Rectal smooth muscle tissue (tissue), 1 donor: ENCODE measurements at regions not wholly inside any gene's neighbourhood (a gene's known extent, or its start where the extent isn't known, plus 50 kb on each side); places are given as distances from the start of the nearest gene placed in this dataset.

Experiments used
- H3K27ac ChIP-seq: one replicate; pipeline ENCODE4 v1.7.0; 2013; ENCODE audit warnings: low read depth, low read length, inconsistent platforms
- H3K27me3 ChIP-seq: one replicate; pipeline ENCODE4 v1.7.0; 2013; ENCODE audit warnings: low read length; ENCODE audit not compliant: control insufficient read depth, insufficient read depth
- H3K36me3 ChIP-seq: one replicate; pipeline ENCODE4 v1.7.0; 2013; ENCODE audit warnings: low read length; ENCODE audit not compliant: control insufficient read depth, insufficient read depth
- H3K4me1 ChIP-seq: one replicate; pipeline ENCODE4 v1.7.0; 2013; ENCODE audit warnings: low read length; ENCODE audit not compliant: control insufficient read depth, insufficient read depth
- H3K4me3 ChIP-seq: one replicate; pipeline ENCODE4 v1.7.0; 2013; ENCODE audit warnings: low read length
- H3K9ac ChIP-seq: one replicate; pipeline ENCODE4 v1.7.0; 2013; ENCODE audit warnings: low read length

DNA sequence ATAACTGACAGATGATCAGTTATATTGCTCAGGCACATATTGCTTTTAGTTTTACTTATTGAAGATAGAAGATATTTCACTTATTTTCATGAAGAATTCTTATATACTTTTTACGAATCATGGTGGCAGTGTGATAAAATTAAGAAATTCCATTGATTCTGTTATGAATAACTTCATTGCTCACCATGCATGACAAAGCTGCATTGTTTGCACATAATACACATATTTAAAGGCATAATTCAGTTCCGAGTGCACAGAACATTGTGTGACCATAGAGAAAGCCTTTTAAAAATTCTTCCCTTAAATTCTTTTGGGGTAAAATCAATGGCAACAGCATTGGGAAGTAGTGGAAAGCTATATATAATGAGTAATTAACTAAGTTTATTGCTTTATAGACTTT lies 82.5 kb upstream of the NAALADL2 start:
- H3K4me3 ChIP-seq = no peak overlapping the region
- H3K27me3 ChIP-seq = no peaks in the 10 kb centered on the region
- H3K27ac ChIP-seq = no peak overlapping the region
- H3K4me1 ChIP-seq = no peaks in the 10 kb centered on the region
- no peaks in the 10 kb centered on the region for H3K36me3 ChIP-seq
- H3K9ac ChIP-seq = no peak overlapping the region

GRCh38 chr3:174777813-174778212 lies 81.3 kb upstream of the NAALADL2 start:
- Histone ChIP-seq H3K27me3 (no peaks in the 10 kb centered on the region), H3K36me3 (no peaks in the 10 kb centered on the region), H3K27ac (no peak overlapping the region), H3K4me1 (no peaks in the 10 kb centered on the region), H3K9ac (no peak overlapping the region), H3K4me3 (no peak overlapping the region)

DNA sequence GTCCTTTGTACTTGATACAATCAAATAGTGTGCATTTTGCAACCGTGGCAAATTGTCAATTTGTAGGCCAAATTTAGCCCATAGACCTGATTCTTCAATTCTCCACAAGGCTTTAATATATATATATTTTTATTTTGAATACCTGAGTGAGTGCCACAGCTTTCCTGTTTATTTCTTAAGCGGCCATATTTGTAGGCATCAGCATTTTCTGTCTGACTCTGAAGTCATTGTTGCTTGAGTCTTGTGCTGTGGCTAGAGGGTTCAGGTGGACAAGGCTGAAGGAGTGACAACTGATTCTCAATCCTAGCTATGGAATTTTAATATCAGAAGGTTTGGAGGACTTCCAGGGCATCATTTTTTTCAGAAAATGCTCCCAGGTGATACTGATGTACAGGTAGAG lies 75.6 kb upstream of the NAALADL2 start:
- no peak overlapping the region for H3K27ac ChIP-seq
- no peaks in the 10 kb centered on the region for H3K4me1 ChIP-seq
- H3K9ac ChIP-seq = no peak overlapping the region
- no peak overlapping the region for H3K4me3 ChIP-seq
- no peaks in the 10 kb centered on the region for H3K36me3 ChIP-seq
- no peaks in the 10 kb centered on the region for H3K27me3 ChIP-seq

GRCh38 chr3:174784206-174784934 lies 74.8 kb upstream of the NAALADL2 start:
- H3K4me1 ChIP-seq = no peaks in the 10 kb centered on the region
- no peak overlapping the region for H3K4me3 ChIP-seq
- no peaks in the 10 kb centered on the region for H3K36me3 ChIP-seq
- H3K27me3 ChIP-seq = no peaks in the 10 kb centered on the region
- H3K27ac ChIP-seq = no peak overlapping the region
- no peak overlapping the region for H3K9ac ChIP-seq

DNA sequence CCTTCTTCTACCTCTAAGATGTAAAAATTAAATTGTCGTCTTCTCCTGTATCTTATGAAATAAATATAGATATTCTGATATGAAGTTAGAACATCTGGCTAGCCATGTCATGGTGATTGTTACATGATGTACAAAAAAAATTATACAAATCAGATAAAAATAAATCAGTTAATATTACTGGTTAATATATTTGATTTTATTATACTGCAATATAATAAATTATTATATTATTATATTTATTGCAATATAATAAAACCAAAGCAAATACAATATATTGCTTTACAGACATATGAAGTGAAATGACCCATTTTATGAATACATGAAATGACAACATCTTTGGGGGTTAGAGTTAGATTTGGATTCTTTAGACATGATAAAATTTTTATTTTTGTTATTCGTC lies 72.3 kb upstream of the NAALADL2 start:
- no peak overlapping the region for H3K4me3 ChIP-seq
- no peak overlapping the region for H3K27ac ChIP-seq
- H3K27me3 ChIP-seq = no peaks in the 10 kb centered on the region
- no peaks in the 10 kb centered on the region for H3K4me1 ChIP-seq
- H3K36me3 ChIP-seq = no peaks in the 10 kb centered on the region
- H3K9ac ChIP-seq = no peak overlapping the region

DNA sequence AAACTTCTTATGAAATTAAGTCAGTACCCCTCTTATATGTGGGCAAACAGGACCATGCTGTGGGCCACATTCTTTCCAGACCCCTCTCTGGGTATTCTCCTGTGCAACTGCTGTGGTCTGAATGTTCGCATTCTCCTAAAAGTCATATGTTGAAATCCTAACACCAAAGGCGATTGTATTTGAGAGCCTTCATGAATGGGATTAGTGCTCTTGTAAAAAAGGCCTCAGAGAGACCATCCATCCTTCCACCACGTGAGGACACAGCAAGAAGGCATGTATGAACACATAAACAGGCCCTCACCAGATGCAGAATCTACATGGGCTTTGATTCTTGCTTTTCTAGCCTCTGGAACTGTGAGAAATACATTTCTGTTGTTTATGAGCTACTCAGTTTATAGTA lies 68.0 kb upstream of the NAALADL2 start:
- H3K9ac ChIP-seq = no peak overlapping the region
- H3K4me1 ChIP-seq = no peaks in the 10 kb centered on the region
- no peak overlapping the region for H3K4me3 ChIP-seq
- no peak overlapping the region for H3K27ac ChIP-seq
- no peaks in the 10 kb centered on the region for H3K27me3 ChIP-seq
- no peaks in the 10 kb centered on the region for H3K36me3 ChIP-seq

DNA sequence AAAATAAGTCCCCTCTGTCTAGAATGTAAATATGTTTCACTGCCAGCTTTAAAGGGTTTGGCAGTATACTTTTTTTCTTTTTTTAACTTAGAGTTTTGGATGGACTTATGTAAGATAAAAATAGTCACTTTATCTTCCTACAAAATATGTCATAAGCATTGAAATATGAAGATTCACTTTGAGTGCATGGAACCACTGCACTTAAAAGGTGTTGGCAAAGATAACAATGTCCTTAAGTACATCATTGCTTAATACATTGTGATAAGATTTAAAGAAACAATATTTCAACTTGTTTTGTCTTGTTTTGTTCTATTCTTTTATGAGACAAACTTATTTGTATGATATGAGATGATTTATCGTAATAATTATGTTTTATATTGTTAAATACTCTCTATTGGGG lies 66.3 kb upstream of the NAALADL2 start:
- H3K27me3 ChIP-seq = no peaks in the 10 kb centered on the region
- H3K27ac ChIP-seq = no peak overlapping the region
- H3K4me1 ChIP-seq = no peaks in the 10 kb centered on the region
- H3K36me3 ChIP-seq = no peaks in the 10 kb centered on the region
- no peak overlapping the region for H3K4me3 ChIP-seq
- H3K9ac ChIP-seq = no peak overlapping the region
